Neural crest cell (in vitro differentiated cells): ENCODE measurements at regions not wholly inside any gene's neighbourhood (a gene's known extent, or its start where the extent isn't known, plus 50 kb on each side); places are given as distances from the start of the nearest gene placed in this dataset.

Experiments used
- DNase-seq: peaks from one replicate; pipeline ENCODE4 v3.0.0; 2021; ENCODE audit warnings: low read depth, mixed read lengths, low spot score
- H3K27ac Mint-ChIP-seq: one replicate; pipeline ENCODE4 v1.8.0; 2021; ENCODE audit warnings: mild to moderate bottlenecking, mixed read lengths; ENCODE audit not compliant: unreplicated experiment
- H3K27me3 Mint-ChIP-seq: 2 replicates; pipeline ENCODE4 v1.8.0; 2021; ENCODE audit warnings: low read depth, mild to moderate bottlenecking, mixed read lengths
- H3K36me3 Mint-ChIP-seq: 2 replicates; pipeline ENCODE4 v1.8.0; 2021; ENCODE audit warnings: low read depth, mild to moderate bottlenecking, mixed read lengths
- H3K4me1 Mint-ChIP-seq: 2 replicates; pipeline ENCODE4 v1.8.0; 2021; ENCODE audit warnings: mixed read lengths
- H3K4me3 Mint-ChIP-seq: one replicate; pipeline ENCODE4 v1.8.0; 2021; ENCODE audit warnings: mild to moderate bottlenecking, mixed read lengths
- H3K9me3 Mint-ChIP-seq: 2 replicates; pipeline ENCODE4 v1.8.0; 2021; ENCODE audit warnings: mixed read lengths
- TF ChIP-seq, protein P1 (sequence below): fragments of 200-600 bp; sonication (generic); conservative IDR thresholded peaks from 2 replicates; pipeline ENCODE4 v1.5.0; 2021; ENCODE audit warnings: antibody characterized with exemption, mild to moderate bottlenecking

DNA sequence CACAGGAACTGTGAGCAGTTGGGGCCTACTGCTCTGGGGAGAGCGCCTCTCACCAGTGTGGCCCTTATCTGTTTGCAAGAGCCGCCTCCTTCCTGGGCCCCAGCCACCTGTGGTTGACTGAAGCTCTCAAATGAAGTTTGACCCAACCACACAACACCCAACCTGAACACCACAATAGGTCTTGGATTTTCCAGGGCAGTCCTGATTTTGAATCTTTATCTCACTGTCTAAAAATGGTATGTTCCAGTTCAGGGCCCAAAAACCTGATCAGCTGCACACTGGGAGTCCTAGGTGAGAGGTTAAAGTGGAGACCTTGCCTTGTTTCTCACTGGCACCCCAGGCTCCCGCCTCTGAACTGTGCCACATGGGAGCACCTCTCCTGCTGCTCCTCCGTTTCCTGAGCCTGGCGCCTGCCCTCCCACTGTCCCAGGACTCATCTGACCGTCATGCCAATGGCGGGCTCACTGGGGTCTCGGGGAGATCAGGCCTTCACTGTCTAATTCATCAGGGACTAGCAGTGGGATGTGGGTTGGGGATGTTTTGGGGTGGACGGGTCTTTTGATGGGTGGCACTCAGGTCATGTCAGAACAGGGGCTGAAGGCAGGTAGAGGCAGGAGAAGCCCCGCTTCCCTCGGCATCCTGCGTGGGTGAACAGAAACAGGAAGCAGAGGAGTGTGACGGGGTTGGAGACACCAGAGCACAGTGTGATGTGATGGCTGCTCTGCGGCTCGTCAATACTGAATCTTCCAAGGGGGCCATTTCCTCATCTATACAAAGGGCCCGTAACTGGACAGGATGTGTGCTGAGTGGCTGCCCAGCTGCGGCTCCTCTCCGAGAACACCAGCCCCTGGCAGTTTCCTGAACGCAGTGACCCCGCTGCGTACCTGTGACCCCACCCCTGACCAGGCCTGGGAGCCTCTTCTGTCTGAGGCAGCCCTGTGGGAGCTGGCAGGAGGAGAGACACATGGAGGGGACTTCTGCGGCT lies 59.6 kb upstream of the ITPKB start:
- Mint-ChIP-seq H3K27ac (peak overlapping the region; percentile 78), H3K4me3 (no peak overlapping the region), H3K4me1 (no peaks in the 10 kb centered on the region), H3K27me3 (no peaks in the 10 kb centered on the region), H3K36me3 (no peaks in the 10 kb centered on the region), H3K9me3 (no peaks in the 10 kb centered on the region)
- TF ChIP-seq, protein P1, sequence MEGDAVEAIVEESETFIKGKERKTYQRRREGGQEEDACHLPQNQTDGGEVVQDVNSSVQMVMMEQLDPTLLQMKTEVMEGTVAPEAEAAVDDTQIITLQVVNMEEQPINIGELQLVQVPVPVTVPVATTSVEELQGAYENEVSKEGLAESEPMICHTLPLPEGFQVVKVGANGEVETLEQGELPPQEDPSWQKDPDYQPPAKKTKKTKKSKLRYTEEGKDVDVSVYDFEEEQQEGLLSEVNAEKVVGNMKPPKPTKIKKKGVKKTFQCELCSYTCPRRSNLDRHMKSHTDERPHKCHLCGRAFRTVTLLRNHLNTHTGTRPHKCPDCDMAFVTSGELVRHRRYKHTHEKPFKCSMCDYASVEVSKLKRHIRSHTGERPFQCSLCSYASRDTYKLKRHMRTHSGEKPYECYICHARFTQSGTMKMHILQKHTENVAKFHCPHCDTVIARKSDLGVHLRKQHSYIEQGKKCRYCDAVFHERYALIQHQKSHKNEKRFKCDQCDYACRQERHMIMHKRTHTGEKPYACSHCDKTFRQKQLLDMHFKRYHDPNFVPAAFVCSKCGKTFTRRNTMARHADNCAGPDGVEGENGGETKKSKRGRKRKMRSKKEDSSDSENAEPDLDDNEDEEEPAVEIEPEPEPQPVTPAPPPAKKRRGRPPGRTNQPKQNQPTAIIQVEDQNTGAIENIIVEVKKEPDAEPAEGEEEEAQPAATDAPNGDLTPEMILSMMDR = no peak
- DNase-seq = no peak

DNA sequence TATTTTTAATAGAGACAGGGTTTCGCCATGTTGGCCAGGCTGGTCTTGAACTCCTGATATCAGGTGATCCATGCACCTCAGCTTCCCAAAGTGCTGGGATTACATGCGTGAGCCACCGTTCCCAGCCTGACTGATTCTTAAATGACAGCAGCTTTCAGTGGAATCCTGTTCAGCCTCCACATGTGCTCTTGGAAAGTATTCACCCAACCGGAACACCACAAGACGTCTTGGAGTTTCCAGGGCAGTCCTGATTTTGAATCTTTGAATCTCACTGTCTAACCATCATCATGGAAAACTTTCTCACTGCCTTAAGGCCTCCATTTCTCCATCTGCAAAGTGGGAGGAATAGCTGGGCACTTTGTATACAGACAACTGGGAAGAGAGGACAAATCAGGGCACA lies 58.1 kb upstream of the ITPKB start:
- no peak overlapping the region for H3K4me3 Mint-ChIP-seq
- H3K4me1 Mint-ChIP-seq = no peaks in the 10 kb centered on the region
- no peak for DNase-seq
- no peaks in the 10 kb centered on the region for H3K9me3 Mint-ChIP-seq
- no peaks in the 10 kb centered on the region for H3K36me3 Mint-ChIP-seq
- H3K27ac Mint-ChIP-seq = no peak overlapping the region
- TF ChIP-seq, protein P1 = no peak
- H3K27me3 Mint-ChIP-seq = no peaks in the 10 kb centered on the region

DNA sequence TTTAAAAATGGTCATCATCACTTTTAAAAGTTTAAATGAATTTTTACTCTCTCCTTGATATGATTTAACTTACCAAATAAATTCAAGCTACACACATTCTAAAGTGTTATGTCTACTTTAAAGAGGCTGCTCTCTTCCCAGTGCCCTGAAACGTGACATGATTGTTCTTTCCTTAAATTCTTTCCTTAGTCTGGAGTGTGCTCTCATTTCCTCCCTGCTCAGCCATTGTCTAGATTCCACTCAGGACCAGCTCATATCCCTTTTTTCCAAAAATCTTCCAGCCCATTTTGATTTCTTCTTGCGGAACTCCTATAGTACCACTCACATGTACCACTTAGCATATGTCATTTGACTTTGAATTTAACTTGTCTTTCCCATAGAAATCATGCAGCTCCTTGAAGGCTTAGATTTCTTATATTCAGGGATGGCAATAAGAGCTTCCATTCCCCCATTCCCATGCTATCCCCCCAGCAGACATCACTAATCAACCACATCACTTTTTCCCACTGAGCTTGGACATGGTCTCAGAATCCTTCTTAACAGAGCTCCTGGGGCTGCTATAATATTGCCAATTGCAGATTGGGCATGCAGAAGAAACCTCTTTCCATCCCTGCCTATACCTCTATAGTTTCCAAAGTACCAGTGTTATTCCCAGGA lies 54.7 kb upstream of the ITPKB start:
- Mint-ChIP-seq H3K36me3 (no peaks in the 10 kb centered on the region), H3K4me1 (no peaks in the 10 kb centered on the region), H3K9me3 (no peaks in the 10 kb centered on the region), H3K4me3 (no peak overlapping the region), H3K27me3 (no peaks in the 10 kb centered on the region), H3K27ac (no peak overlapping the region)
- no peak for DNase-seq
- TF ChIP-seq, protein P1 = no peak

DNA sequence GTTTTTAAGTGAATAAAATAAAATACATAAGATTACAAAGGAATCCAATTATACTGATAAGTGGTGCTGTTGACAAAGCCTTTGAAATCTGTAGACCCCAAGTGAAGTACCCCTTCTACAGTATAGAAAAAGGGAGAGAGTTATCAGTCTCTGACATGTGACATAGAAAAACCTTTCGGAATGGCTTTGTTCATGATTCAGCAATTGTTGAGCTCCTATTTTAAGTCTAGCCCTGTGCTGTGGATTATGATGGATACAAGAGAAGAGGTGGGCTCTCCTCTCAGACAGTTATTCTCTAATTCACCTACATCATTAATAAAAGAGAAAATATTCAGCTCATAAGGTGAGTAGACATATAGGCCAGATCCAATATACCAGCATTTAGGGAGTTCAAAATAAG lies 53.3 kb upstream of the ITPKB start:
- TF ChIP-seq, protein P1 = no peak
- no peak for DNase-seq
- Mint-ChIP-seq H3K4me3 (no peak overlapping the region), H3K27ac (no peak overlapping the region), H3K9me3 (no peaks in the 10 kb centered on the region), H3K36me3 (no peaks in the 10 kb centered on the region), H3K4me1 (peaks cover 10% of the 10 kb centered on the region), H3K27me3 (no peaks in the 10 kb centered on the region)

DNA sequence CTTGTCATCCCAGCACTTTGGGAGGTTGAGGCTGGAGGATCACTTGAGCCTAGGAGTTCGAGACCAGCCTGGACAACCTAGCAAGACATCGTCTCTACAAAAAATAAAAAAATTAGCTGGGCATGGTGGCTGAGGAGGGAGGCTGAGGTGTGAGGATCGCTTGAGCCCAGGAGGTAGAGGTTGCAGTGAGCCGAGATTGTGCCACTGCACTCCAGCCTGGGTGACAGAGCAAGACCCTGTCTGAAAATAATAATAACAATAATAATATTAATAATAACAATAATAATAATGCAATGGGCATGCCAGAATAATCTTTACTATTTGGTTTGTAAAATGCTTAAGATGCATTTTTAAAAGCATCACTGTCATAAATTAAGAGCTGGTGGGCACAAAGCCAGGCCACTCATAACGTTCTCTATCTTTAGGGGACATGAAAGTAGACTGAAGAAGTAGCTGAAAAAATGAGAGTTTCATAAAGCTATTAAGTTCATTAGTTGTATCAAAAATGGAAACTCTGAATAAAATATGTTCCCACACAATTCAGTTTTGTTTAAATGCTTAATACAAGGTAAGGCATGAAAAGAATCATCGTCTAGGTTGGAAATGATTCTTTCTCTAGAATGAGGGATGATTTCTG lies 51.6 kb upstream of the ITPKB start:
- TF ChIP-seq, protein P1 = no peak
- H3K4me3 Mint-ChIP-seq = no peak overlapping the region
- no peak for DNase-seq
- no peak overlapping the region for H3K27ac Mint-ChIP-seq
- H3K36me3 Mint-ChIP-seq = no peaks in the 10 kb centered on the region
- H3K27me3 Mint-ChIP-seq = no peaks in the 10 kb centered on the region
- peaks cover 24% of the 10 kb centered on the region for H3K4me1 Mint-ChIP-seq
- no peaks in the 10 kb centered on the region for H3K9me3 Mint-ChIP-seq
